ENCODE measurements at regions not wholly inside any gene's neighbourhood (a gene's known extent, or its start where the extent isn't known, plus 50 kb on each side); places are given as distances from the start of the nearest gene placed in this dataset.

DNA sequence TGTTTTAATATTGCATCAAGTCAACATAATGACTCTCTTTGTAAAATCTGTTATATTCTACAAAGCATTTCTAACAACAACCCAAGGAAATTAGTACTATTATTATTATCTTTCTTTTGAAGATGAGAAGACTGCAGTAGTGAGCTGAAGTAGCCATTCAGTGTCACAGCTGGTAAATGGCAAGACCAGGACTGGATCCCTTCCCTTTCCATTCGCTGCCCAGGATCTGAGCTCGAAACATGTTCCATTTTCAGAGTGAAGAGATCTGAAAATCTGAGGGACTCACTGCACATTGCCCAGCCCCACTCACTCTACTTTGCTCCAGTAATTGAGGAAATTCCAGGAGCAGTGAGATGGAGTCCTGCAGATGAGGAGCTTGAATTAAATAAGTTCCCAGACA, 240.0 kb upstream of the BLID start:
- H3K4me3 Mint-ChIP-seq, result no peak overlapping the region
- H3K36me3 Mint-ChIP-seq, result no peaks in the 10 kb centered on the region
- H3K4me1 Mint-ChIP-seq, result no peaks in the 10 kb centered on the region
- peaks cover 3% of the 10 kb centered on the region for H3K9me3 Mint-ChIP-seq (ENCODE audit: low read depth)
- CTCF ChIA-PET, result no interaction called here
- no peaks in the 10 kb centered on the region for H3K27me3 Mint-ChIP-seq
- H3K27ac Mint-ChIP-seq, result no peak overlapping the region
- DNase-seq, result no peak
- no peak for ATAC-seq

DNA sequence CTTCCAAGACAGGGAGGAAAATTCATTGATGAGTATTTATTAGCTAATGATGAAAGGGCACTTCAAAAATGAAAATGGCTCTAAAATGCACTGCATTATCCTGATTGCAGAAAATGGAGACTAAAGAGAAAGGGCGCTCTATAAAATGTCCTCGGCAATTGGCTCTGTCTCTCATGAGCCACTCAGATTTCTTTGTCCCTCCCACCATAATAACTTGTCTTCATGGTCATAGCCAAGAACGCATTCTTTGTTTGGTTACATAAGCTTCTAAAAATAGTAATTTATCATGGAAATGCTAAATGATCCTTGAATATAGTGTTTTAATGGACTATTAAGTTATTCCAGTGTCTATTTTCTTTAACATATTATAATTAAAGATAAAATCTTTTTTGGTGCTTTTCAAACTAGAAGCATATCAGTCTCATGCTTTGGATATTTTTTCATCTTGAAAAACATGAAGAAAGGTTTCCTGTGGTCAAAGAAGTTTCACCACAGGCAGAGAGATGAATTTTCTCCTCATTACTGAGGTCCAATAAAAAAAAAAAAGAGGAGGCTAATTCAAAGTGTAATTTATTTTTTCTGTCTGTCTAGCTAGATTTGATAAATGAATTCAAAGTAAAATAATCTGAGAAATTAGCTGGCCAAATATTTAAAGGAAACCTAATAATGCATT, 238.1 kb upstream of the BLID start:
- ATAC-seq (no peak), DNase-seq (no peak)
- no peaks in the 10 kb centered on the region for H3K36me3 Mint-ChIP-seq
- no peaks in the 10 kb centered on the region for H3K27me3 Mint-ChIP-seq
- H3K4me1 Mint-ChIP-seq, result no peaks in the 10 kb centered on the region
- H3K27ac Mint-ChIP-seq, result no peak overlapping the region
- no peak overlapping the region for H3K4me3 Mint-ChIP-seq
- CTCF ChIA-PET, result no interaction called here
- peaks cover 3% of the 10 kb centered on the region for H3K9me3 Mint-ChIP-seq (ENCODE audit: low read depth)

DNA sequence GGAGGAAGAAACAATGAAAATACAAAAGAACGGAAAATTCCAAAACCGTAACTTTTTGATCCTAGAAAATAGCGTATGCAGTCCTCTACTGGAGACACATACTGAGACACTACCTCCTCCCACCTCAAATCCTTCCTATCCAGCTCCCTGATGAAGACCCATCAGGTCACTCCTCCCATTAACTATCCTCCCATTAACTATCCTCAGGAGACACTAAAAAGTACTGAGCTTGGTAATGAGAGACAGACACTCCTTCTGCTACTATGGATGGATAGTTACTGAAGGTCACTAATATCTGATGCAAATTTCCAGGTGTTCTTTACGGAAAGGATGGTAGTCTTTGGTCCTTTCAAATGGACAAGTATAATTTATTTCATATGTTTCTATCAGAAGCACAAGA, 237.5 kb upstream of the BLID start:
- Mint-ChIP-seq H3K27ac (no peak overlapping the region), H3K36me3 (no peaks in the 10 kb centered on the region), H3K27me3 (no peaks in the 10 kb centered on the region), H3K4me1 (no peaks in the 10 kb centered on the region), H3K9me3 (ENCODE audit: low read depth) (peaks cover 3% of the 10 kb centered on the region), H3K4me3 (no peak overlapping the region)
- ATAC-seq (no peak), DNase-seq (no peak)
- CTCF ChIA-PET, result no interaction called here

DNA sequence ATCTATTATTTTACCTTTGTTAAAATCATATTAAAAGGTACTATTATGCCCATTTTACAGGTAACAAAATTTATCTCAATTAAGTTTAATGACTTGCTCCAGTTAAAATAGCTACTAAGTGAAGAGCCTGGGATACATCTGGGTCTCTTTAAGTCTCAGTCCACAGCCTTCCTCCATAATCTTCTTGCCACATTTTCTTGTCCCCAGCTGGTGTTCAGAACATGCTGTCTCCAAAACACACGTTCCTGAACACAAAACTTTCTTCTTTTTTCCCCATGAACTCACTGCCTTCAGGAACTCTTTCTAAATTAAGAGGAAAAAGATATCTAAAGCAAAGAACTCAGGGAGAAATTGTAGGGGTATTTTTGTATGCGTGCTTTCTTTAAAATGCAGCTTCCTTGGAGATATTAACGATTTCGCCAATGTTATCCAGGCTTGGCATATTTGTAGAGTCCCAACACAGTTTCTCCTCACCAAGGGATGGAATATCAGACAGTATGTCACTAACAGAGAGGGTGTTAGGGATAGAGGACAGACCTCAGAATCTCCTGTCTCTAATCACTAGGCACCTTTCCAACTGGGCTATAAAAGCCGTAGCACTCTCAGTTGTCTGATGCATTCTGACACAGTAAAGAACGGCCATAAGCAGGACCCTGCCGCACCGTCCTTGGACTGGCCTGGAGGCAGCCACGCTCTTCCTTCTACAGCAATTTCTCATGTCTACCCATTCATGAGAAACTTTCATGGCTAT, 232.8 kb upstream of the BLID start:
- H3K27ac Mint-ChIP-seq, result no peak overlapping the region
- ATAC-seq (no peak), DNase-seq (no peak)
- H3K36me3 Mint-ChIP-seq, result no peaks in the 10 kb centered on the region
- CTCF ChIA-PET, result no interaction called here
- H3K9me3 Mint-ChIP-seq (ENCODE audit: low read depth), result no peaks in the 10 kb centered on the region
- H3K4me1 Mint-ChIP-seq, result no peaks in the 10 kb centered on the region
- no peaks in the 10 kb centered on the region for H3K27me3 Mint-ChIP-seq
- no peak overlapping the region for H3K4me3 Mint-ChIP-seq

DNA sequence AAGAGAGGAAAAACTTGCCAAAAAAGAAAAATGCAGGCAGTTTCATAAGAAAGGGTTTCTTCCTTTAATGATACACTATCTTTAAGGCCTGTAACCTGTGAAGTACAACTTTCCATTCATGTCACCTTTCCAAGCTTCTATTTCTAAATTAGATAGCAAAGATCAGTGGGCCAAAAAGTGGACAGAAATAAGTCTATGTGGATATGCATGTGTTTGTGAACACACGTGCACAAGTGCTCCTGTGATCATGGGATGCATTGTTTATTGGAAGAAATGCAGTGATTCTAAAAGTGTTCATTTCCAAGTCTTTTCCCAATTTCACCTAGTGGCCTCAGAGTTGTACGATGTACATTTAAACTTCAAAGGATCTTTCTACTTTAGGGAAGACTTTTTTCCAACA, 230.0 kb upstream of the BLID start:
- no peaks in the 10 kb centered on the region for H3K27me3 Mint-ChIP-seq
- no peaks in the 10 kb centered on the region for H3K4me1 Mint-ChIP-seq
- CTCF ChIA-PET, result no interaction called here
- H3K4me3 Mint-ChIP-seq, result no peak overlapping the region
- H3K36me3 Mint-ChIP-seq, result no peaks in the 10 kb centered on the region
- no peaks in the 10 kb centered on the region for H3K9me3 Mint-ChIP-seq (ENCODE audit: low read depth)
- DNase-seq, result no peak
- H3K27ac Mint-ChIP-seq, result no peak overlapping the region
- no peak for ATAC-seq

DNA sequence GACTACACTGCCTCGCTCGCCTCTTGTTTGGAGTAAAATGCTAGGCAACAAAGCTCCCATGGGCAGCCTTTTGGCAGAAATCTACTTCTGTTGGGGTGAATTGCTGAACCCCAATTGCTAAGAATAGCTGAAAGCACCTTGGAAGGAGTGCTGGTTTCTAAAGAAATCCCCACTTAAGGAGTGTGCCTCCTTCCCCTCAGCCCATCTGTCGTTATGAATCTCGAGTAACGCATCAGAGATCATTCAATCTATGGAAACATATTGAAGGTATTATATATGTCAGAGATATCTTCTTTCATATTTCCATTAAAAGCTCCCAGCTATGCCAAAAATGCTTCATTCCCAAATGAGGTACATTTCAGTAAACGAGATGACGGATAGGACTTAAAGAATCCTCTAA, 229.6 kb upstream of the BLID start:
- DNase-seq (no peak), ATAC-seq (no peak)
- no peak overlapping the region for H3K4me3 Mint-ChIP-seq
- no peaks in the 10 kb centered on the region for H3K27me3 Mint-ChIP-seq
- no peak overlapping the region for H3K27ac Mint-ChIP-seq
- no peaks in the 10 kb centered on the region for H3K9me3 Mint-ChIP-seq (ENCODE audit: low read depth)
- no peaks in the 10 kb centered on the region for H3K36me3 Mint-ChIP-seq
- CTCF ChIA-PET, result no interaction called here
- H3K4me1 Mint-ChIP-seq, result no peaks in the 10 kb centered on the region

DNA sequence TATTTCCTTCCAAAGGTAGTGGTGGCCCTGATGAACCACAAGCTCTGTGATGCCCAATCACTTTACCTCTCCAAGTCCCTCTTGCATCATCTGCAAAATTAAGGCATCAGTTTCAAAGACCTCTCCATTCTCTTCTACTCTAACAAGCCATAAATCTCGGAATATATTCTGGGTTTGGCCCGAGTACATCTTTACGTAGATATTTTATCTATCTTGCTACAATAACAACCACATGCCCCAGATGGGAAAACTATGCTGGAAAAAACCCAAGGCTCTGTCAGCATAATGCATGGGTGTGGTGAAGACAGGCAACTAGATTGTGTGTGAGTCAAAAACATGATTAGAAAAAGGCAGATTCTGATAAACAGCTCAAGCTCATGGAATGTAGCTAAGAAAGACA, 228.2 kb upstream of the BLID start:
- Mint-ChIP-seq H3K4me3 (no peak overlapping the region), H3K36me3 (no peaks in the 10 kb centered on the region), H3K27me3 (no peaks in the 10 kb centered on the region)

DNA sequence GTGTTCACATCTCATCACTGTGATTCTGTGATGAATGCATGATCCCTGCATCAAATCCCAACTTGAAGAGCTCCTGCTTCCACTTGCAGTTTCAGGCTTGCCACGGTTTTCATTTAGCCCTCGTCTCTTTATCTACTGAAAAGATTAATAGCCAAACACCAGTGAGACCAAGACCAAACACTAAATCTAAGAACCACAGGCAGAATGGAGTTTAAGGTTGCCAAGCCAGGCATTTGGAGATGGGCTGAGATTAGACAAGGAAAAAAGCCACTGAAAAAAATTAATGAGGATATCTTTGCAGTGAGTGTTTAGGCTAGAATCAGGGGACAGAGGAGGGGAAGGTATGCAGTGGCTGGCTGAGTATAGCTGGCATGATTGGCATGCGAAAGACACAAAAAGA, 227.2 kb upstream of the BLID start:
- Mint-ChIP-seq H3K4me1 (no peaks in the 10 kb centered on the region), H3K27me3 (no peaks in the 10 kb centered on the region), H3K9me3 (ENCODE audit: low read depth) (no peaks in the 10 kb centered on the region), H3K4me3 (no peak overlapping the region), H3K36me3 (no peaks in the 10 kb centered on the region), H3K27ac (no peak overlapping the region)
- no peak for ATAC-seq
- DNase-seq, result no peak
- CTCF ChIA-PET, result no interaction called here

More for the DNA sequence above, 228.2 kb upstream of the BLID start:
- Mint-ChIP-seq H3K9me3 (ENCODE audit: low read depth) (no peaks in the 10 kb centered on the region), H3K27ac (no peak overlapping the region), H3K4me1 (no peaks in the 10 kb centered on the region)
- no peak for DNase-seq
- CTCF ChIA-PET, result no interaction called here
- no peak for ATAC-seq

DNA sequence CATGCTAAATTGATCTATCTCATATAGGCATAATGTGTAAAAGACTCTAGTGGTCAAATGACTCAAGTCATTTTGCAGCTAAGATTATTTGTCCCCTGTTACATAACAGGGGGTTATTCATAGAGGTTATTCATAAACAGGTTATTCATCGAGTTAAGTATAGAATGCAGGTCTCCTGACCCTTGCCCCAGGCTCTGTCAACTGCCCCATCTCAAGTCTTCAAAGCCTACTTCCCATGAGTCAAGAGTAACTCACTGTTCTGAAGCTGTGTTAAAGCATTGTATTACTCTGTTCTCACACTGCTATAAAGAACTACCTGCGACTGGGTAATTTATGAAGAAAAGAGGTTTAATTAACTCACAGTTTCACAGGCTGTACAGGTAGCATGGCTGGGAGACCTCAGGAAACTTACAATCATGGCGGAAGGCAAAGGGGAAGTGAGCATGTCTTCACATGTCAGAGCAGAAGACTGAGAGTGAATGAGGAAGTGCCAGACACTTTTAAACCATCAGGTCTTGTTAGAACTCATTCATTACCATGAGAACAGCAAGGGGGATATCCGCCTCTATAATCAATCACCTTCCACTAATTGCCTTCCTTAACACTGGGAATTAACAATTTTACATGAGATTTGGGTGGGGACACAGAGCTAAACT, 226.2 kb upstream of the BLID start:
- ATAC-seq (no peak), DNase-seq (no peak)
- no peaks in the 10 kb centered on the region for H3K9me3 Mint-ChIP-seq (ENCODE audit: low read depth)
- no peaks in the 10 kb centered on the region for H3K36me3 Mint-ChIP-seq
- no peaks in the 10 kb centered on the region for H3K4me1 Mint-ChIP-seq
- no peaks in the 10 kb centered on the region for H3K27me3 Mint-ChIP-seq
- CTCF ChIA-PET, result interaction anchor here (0.5 kb wide), 1 partner anchor 766 kb away, joined by 4 read pairs; no protein-coding TSS in a partner anchor
- no peak overlapping the region for H3K27ac Mint-ChIP-seq
- H3K4me3 Mint-ChIP-seq, result no peak overlapping the region

DNA sequence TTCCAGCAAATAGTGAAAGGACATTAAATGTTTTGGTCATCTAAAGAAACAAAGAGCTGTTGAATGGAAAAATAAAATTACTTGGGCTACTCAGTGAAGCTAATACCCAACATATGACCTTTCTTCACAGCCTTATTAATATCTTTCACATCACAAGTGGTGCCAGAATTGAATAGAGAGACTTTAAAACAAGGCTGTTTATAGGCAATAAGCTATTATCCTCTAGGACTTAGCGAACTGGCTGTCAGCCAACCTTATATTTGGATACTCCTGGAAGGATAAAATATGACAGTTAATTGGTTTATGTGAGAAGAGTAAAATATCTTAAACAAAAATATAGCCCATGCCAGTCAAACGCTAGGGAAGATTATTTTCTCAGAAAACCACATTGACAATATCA, 225.5 kb upstream of the BLID start:
- H3K4me1 Mint-ChIP-seq, result no peaks in the 10 kb centered on the region
- CTCF ChIA-PET, result interaction anchor here (0.5 kb wide), 1 partner anchor 767 kb away, joined by 4 read pairs; no protein-coding TSS in a partner anchor
- ATAC-seq, result no peak
- no peak overlapping the region for H3K4me3 Mint-ChIP-seq
- no peak for DNase-seq
- H3K9me3 Mint-ChIP-seq (ENCODE audit: low read depth), result no peaks in the 10 kb centered on the region
- H3K27ac Mint-ChIP-seq, result no peak overlapping the region
- H3K27me3 Mint-ChIP-seq, result no peaks in the 10 kb centered on the region
- H3K36me3 Mint-ChIP-seq, result no peaks in the 10 kb centered on the region

DNA sequence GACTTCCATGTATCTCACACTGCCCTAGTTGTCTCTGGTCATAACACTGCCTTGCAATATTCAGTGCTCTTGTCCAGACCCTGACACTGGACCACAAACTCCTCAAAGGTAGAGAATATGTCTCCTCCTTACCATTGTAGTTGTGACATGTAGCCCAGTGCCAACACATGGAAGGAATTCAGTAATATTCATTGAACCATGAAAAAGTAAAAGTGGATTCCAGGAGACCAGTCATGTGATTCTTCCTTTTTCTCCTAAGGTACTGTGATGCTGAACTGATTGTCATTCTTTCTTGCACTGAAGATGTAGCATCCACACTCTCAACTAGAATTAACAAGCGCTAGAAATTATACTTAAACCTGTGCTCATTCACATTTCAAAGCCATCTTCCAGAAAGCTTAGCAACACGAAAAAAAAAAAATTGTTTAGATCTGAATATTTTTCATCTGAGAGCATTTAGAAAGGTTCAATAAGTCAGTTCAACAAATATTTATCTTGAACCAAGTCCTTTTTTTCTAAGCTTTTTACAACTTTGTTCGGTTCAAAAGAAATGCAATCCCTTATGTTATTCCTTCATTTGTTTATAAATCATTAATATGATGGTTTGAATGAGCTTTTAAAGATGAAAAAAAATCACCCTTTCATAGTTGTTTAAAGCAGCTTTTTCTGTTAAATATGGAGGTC, 224.7 kb upstream of the BLID start:
- Mint-ChIP-seq H3K9me3 (ENCODE audit: low read depth) (no peaks in the 10 kb centered on the region), H3K36me3 (no peaks in the 10 kb centered on the region), H3K27me3 (no peaks in the 10 kb centered on the region), H3K27ac (no peak overlapping the region), H3K4me3 (no peak overlapping the region), H3K4me1 (no peaks in the 10 kb centered on the region)
- ATAC-seq, result no peak
- CTCF ChIA-PET, result no interaction called here
- no peak for DNase-seq

DNA sequence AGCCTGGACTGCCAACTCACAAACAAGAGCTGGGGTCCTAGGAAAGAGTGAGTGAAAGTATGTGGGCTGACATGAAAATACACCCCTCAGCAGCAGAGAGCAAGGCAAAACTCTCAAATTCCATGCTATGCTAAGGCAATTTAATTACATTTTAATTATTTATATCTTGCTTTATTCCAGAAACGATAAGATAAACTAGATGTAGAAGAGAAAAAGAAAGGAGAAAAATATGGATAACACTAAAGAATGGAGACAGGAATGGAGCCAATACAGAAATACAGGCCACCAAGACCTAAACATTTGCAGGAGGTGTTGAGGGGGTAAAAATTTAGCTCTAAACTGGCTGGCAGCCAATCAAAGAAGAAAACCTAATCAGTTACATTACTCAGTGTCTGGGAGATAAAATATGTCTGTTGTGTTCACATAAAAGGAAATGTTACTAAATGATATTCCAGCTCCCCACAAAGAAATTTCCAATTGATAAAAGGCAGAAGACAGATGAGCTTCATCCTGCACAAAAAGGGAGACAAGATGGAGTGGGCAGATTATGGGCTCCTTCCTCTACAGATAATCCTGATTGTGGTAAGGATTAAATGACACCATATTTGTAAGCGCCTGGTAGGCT, 223.5 kb upstream of the BLID start:
- Mint-ChIP-seq H3K9me3 (ENCODE audit: low read depth) (no peaks in the 10 kb centered on the region), H3K4me1 (no peaks in the 10 kb centered on the region), H3K36me3 (no peaks in the 10 kb centered on the region), H3K27me3 (no peaks in the 10 kb centered on the region), H3K27ac (no peak overlapping the region), H3K4me3 (no peak overlapping the region)
- ATAC-seq (no peak), DNase-seq (no peak)
- CTCF ChIA-PET, result no interaction called here

DNA sequence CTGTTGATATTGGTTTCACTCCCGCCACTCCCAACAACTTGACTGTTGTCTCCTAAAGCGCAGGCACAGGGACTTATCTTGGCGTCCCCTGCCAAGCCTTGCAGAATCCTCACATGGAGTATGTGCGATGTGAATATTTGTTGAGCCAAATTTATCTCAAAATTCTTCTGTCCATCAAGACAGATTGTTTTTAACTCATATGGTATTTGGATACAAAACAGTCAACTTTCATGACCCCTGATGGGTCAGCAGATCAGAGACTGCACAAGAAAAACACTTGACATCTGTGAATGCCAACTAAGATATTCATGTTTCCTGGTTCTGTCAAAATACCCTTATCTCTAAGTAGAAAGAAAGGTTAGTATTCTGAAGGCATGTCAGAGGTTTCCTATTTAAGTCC, 221.7 kb upstream of the BLID start:
- Mint-ChIP-seq H3K4me3 (no peak overlapping the region), H3K27me3 (no peaks in the 10 kb centered on the region), H3K4me1 (no peaks in the 10 kb centered on the region), H3K9me3 (ENCODE audit: low read depth) (no peaks in the 10 kb centered on the region), H3K27ac (no peak overlapping the region), H3K36me3 (no peaks in the 10 kb centered on the region)
- DNase-seq, result no peak
- CTCF ChIA-PET, result no interaction called here
- ATAC-seq, result no peak

All from activated CD8-positive, alpha-beta memory T cell treated with anti-CD3 and anti-CD28 coated beads, Interleukin-2, amount 10 ng/mL, durations not matched to agents 7 days and 5 days (primary cell).